Stimulated activated CD4-positive, alpha-beta T cell treated with anti-CD3 and anti-CD28 coated beads, Interleukin-4, amount 100 ng/mL, for 1 hour (primary cell): ENCODE measurements at regions not wholly inside any gene's neighbourhood (a gene's known extent, or its start where the extent isn't known, plus 50 kb on each side); places are given as distances from the start of the nearest gene placed in this dataset.

Experiments used
- DNase-seq: peaks from one replicate; pipeline ENCODE4 v3.0.0-alpha.2; 2020

- no peak for DNase-seq
Measured at GRCh38 chr11:37699644-37700043, 1101.6 kb upstream of the RAG2 start.

DNA sequence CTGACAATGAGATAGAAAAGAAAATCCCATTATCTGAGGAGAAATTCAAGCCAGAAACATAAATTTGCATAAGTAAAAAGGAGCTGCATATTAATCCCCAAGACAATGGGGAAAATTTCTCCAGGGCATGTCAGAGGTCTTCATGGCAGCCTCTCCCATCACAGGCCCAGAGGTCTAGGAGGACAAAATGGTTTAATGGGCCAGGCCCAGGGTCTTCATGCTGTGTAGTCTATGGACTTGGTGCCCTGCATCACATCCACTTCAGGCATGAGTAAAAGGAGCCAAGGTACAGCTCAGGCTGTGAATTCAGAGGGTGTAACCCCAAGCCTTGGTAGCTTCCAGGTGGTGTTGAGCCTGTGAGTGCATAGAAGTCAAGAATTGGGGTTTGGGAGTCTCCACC is 1097.2 kb upstream of the RAG2 start:
- no peak for DNase-seq

- no peak for DNase-seq
Measured at GRCh38 chr11:37689951-37690350, 1091.9 kb upstream of the RAG2 start.

- no peak for DNase-seq
Measured at GRCh38 chr11:37688456-37688855, 1090.4 kb upstream of the RAG2 start.

- no peak for DNase-seq
Measured at GRCh38 chr11:37687130-37687529, 1089.1 kb upstream of the RAG2 start.

DNA sequence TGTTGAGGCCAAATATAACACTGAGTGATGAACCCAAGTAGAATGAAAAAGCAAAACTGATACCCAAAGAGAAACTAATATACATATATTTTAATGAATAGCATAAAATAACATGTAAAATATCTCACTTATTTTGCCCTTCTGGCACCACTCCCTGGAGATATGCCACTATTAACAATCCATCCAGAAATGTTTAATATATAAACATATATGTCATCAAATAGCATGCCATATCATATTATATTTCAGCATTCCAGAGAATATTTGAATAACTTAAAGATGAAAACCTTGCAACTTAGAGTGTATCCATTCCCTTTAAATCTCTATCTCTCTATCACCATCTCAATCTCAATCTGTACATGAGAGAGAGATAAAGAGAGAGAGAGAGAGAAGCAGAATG is 1073.3 kb upstream of the RAG2 start:
- DNase-seq = no peak

DNA sequence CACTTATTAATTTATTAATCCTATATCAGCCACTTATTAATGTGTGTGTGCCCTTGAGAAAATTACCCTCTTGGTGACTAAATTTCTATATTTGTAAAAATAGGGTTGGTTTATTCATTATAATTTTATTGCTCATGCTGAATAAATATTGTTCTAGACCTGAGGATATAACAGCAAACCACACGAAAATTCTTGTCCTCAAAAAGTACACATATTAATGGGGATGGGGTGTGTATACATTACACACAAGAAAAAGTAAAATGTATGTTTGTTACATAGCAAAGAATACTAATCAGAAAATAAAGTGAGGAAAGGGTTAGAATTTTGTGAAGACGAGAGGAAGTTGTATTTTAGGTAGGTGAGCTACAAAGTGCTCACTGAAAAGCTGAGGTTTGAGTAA is 1068.9 kb upstream of the RAG2 start:
- no peak for DNase-seq

DNA sequence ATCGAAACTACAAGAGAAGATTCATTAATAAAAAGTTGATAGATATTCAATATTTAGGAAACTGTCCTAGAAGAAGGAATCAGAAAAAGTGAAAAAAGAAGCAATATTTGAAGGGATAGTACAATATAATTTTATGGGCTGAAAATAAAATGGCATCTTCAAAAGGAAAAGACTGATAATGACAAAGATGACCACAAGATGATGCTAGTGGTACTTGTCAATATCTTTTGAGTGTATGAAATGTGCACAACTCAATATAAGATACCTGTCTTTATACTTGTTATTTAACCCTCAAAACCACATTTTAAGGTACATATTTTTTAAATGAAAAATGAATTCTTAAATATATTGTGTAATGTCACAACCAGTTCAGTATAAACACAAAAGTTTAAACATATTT is 1059.6 kb upstream of the RAG2 start:
- DNase-seq = no peak

- no peak for DNase-seq
Measured at GRCh38 chr11:37647767-37648166, 1049.7 kb upstream of the RAG2 start.

DNA sequence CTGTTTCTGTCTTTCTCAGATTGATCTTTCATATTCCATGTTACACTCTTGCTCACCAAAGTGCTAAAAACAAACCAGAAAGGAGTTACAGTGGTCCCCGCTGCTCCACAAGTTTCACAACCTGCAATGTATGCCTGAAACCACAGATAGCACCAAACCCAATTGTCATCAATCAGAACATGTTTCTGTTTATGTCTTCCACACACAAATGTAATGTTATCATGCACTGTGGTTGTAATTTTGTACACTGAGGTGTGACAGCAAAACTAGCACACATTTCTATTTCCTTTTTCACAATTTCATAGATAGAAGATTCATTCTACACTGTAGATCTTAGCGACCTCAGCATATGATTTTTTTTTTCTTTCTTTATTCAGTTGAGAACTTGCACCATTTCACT is 1045.9 kb upstream of the RAG2 start:
- DNase-seq = no peak

GRCh38 chr11:37642296-37642695 is 1044.3 kb upstream of the RAG2 start:
- no peak for DNase-seq

- no peak for DNase-seq
Measured at GRCh38 chr11:37632748-37633147, 1034.7 kb upstream of the RAG2 start.

GRCh38 chr11:37630866-37631265 is 1032.8 kb upstream of the RAG2 start:
- no peak for DNase-seq

DNA sequence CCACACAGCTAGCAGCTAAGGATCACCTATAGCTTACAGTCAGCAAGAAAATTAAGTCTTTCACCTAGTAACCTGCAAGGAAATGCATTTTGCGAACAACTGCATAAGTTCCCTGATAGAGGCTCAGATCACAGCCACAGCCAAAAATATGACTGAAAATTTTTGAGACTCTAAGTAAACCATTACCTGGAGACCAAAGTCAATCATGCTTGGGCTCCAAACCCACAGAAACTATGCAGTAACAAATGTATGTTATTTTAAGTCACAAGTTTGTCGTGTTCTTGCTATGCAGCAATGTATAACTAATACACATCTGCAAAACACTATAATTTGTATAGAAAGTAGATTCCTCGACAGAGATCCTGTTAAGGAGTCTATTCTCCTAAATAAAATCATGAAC is 1025.7 kb upstream of the RAG2 start:
- no peak for DNase-seq

DNA sequence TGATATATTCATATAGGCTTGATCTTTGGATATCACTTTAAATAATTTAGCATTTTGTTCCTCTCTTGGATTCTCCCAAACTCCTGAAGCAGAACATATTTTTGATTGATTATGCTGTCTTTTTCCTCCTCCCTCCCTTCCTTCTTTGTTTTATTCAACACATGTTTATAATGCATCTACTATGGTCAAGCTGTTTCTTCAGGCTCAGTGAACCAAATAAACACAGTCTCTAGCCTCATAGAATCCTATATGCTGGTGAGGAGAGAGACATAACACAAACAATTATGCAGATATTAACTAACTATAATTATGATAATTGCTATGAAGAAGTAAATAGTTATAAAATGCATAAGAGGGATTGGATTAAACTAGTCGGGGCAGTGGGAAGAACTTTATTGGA is 1023.6 kb upstream of the RAG2 start:
- DNase-seq = no peak

- no peak for DNase-seq
Measured at GRCh38 chr11:37616291-37616690, 1018.3 kb upstream of the RAG2 start.

DNA sequence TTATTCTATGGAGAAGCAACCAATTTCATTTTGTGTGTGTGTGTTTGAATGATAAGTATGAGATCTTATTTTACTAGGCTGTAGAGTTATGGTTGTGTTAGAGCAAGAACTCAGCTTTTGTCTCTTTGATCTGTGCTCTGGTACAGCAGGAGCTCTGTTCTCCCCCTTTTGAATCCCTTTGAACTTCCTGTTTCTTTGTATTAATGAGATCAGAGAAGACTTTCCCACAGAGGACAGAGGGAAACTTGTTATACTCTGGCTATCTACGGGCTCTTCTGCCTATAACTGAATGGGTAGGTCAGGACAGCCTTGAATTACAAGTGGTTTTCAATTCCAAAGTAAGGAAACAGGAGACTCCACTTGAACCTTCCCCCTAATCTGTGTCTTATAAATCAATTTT is 1015.0 kb upstream of the RAG2 start:
- DNase-seq = no peak

DNA sequence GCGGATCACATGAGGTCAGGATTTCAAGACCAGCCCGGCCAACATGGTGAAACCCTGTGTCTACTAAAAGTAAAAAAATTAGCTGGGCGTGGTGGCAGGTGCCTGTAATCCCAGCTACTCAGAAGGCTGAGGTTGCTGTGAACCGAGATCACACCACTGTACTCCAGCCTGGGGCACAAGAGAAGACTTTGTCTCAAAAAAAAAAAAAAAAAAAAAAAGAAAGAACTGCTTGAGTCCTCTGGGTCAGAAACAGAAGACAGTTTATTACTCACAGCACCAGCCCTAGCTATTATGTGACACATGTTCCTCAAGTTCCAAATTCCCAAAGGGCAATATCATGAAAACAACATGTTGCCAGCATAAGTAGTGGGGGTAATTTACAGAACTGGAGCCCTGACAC is 1014.1 kb upstream of the RAG2 start:
- DNase-seq = no peak

GRCh38 chr11:37605229-37605628 is 1007.2 kb upstream of the RAG2 start:
- DNase-seq = no peak

DNA sequence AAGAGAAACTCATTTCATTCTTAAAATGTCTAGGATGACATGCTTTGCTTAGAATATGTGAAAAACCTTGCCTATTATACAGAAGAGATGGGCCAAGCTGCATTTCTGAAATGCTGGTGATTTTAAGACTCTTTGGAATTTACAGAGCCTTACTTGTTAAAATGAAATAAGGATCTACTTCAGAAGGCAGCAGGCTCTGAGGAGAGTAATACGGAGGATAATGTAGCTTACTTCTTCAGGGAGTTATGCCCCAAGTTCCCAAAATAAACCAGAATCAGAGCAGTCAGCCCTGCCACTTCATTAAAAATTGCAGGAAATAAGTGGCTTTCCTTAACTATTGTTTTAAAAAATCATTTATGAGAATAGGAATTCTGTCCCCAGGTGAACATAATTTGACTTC is 1000.3 kb upstream of the RAG2 start:
- DNase-seq = no peak

GRCh38 chr11:37597776-37598175 is 999.7 kb upstream of the RAG2 start:
- no peak for DNase-seq

- DNase-seq = no peak
Measured at GRCh38 chr11:37595845-37596244, 997.8 kb upstream of the RAG2 start.

DNA sequence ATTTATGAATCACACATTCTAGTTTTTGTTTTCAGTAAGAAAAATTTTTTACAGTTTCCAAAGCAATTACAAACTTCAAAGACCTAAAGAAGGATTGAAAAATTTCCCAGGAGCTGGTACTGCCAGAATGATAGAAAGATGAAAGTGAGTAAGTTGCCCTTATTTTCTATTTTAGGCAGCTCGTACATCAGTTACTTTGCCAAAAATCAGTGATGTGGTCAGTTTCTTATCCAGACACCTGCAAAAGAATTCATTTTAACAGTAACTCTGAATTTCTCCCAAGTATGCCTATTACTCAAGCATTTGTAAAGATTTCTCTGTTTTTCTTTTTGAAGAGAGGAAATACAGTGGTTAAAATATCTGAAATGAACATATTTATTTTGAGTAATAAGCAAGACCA is 976.3 kb upstream of the RAG2 start:
- no peak for DNase-seq

- no peak for DNase-seq
Measured at GRCh38 chr11:37572491-37573171, 974.6 kb upstream of the RAG2 start.

DNA sequence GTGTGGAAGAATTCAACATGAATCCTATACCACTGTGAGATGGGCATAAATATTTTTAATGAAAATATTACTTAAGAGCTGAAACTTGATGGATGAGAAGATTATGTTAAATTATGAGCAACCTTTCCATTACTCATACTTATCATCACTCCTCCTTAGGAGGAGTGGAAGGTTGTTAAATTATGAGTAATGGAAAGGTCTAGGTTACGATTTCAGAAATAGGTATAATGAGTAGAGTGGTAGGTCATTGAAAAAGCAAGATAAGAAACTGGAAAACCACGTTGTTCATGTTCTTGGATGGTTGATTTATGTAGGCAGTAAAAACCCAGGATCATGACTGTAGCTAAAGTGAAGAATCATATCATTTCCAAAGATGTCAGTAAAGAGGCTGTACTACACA is 973.2 kb upstream of the RAG2 start:
- DNase-seq = no peak

- no peak for DNase-seq
Measured at GRCh38 chr11:37560991-37561390, 963.0 kb upstream of the RAG2 start.
